RWPE2 (cell line): ENCODE measurements at regions not wholly inside any gene's neighbourhood (a gene's known extent, or its start where the extent isn't known, plus 50 kb on each side); places are given as distances from the start of the nearest gene placed in this dataset.

Experiments
- ATAC-seq: fragments of 200-7000 bp; cut with Tn5 transposase; 3 replicates; pipeline ENCODE4 v1.9.1; 2021; ENCODE audit warnings: low read depth
- DNase-seq: peaks from one replicate; pipeline ENCODE4 v3.0.0-alpha.2; 2020; ENCODE audit warnings: low spot score
- H3K27ac ChIP-seq: fragments of 450-650 bp; 2 replicates; pipeline ENCODE4 v1.5.1; 2017; ENCODE audit warnings: mild to moderate bottlenecking; ENCODE audit not compliant: poor library complexity, severe bottlenecking
- H3K27me3 ChIP-seq: fragments of 250-450 bp; sonication (Bioruptor Pico); 2 replicates; pipeline ENCODE4 v1.5.1; 2021; ENCODE audit warnings: mild to moderate bottlenecking, moderate library complexity; ENCODE audit not compliant: insufficient read depth, poor library complexity, severe bottlenecking
- H3K36me3 ChIP-seq: fragments of 250-450 bp; sonication (Bioruptor Pico); 2 replicates; pipeline ENCODE4 v1.5.1; 2020; ENCODE audit warnings: low read depth, mild to moderate bottlenecking, moderate library complexity
- H3K4me1 ChIP-seq: fragments of 250-450 bp; sonication (Bioruptor Pico); 2 replicates; pipeline ENCODE4 v1.5.1; 2021; ENCODE audit warnings: mild to moderate bottlenecking, moderate library complexity; ENCODE audit not compliant: insufficient read depth, poor library complexity, severe bottlenecking
- H3K4me3 ChIP-seq: fragments of 250-450 bp; sonication (Bioruptor Pico); 2 replicates; pipeline ENCODE4 v1.5.1; 2021; ENCODE audit warnings: mild to moderate bottlenecking, moderate library complexity; ENCODE audit not compliant: severe bottlenecking
- H3K9me3 ChIP-seq: fragments of 250-450 bp; sonication (Bioruptor Pico); 2 replicates; pipeline ENCODE4 v1.5.1; 2021; ENCODE audit warnings: mild to moderate bottlenecking, moderate library complexity; ENCODE audit not compliant: severe bottlenecking
- TF ChIP-seq, protein P1 (sequence below): fragments of 450-650 bp; IDR thresholded peaks from one replicate; pipeline ENCODE4 v1.5.1; 2017; ENCODE audit warnings: mild to moderate bottlenecking, moderate library complexity; ENCODE audit not compliant: poor library complexity, severe bottlenecking

DNA sequence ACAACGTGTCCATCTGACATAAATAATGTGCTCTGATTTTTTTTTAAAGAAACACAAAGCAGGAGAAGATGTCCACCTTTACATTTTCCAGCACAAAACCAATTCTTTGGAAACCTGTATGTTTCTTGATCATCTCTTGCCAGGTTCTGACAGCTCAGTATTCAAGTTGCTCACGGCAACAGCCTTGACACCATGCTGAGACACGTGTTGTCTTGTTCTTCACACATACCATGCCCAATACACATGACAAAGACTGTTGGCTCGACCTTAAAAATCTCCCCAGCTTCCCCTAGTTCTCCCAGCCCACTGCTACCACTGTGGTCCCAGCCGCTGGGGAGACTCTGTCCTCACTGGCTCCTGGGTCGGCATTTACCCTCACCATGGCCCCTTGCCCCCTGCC lies 518.9 kb downstream of the PREX1 start:
- peak; percentile 21; the same call in 1 of the 3 replicates for ATAC-seq
- Histone ChIP-seq H3K4me3 (no peak overlapping the region), H3K36me3 (no peaks in the 10 kb centered on the region), H3K4me1 (no peaks in the 10 kb centered on the region), H3K27me3 (peaks cover 6% of the 10 kb centered on the region), H3K9me3 (no peaks in the 10 kb centered on the region), H3K27ac (no peak overlapping the region)
- TF ChIP-seq, protein P1, sequence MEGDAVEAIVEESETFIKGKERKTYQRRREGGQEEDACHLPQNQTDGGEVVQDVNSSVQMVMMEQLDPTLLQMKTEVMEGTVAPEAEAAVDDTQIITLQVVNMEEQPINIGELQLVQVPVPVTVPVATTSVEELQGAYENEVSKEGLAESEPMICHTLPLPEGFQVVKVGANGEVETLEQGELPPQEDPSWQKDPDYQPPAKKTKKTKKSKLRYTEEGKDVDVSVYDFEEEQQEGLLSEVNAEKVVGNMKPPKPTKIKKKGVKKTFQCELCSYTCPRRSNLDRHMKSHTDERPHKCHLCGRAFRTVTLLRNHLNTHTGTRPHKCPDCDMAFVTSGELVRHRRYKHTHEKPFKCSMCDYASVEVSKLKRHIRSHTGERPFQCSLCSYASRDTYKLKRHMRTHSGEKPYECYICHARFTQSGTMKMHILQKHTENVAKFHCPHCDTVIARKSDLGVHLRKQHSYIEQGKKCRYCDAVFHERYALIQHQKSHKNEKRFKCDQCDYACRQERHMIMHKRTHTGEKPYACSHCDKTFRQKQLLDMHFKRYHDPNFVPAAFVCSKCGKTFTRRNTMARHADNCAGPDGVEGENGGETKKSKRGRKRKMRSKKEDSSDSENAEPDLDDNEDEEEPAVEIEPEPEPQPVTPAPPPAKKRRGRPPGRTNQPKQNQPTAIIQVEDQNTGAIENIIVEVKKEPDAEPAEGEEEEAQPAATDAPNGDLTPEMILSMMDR: no peak
- DNase-seq: no peak

DNA sequence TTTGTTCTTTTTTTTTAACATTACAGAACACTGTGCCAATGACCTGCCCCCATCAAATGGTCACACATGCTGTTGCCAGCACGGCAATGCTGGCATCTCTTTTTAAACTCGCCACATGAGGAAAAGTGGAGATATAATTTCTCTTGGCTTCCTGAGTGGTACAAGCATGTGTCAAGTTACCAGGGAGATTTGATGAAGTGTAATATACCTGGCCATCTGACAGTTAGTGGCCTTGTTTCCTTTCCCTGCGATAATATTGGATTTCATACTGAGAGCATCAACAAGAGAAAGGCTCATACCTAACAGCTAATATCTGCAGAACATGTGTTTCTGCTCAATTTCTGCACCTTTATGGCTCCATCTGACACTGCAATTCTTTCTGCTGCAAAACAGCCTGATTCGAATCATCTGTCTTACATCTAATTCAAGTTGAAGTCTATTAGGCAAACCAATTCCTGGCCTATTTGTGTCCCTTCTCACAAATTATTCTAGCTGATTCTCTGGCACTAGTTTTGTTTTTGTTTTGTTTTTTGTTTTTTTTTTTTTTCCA lies 519.5 kb downstream of the PREX1 start:
- TF ChIP-seq, protein P1: no peak
- H3K4me1 ChIP-seq: no peaks in the 10 kb centered on the region
- H3K27ac ChIP-seq: no peak overlapping the region
- H3K9me3 ChIP-seq: no peaks in the 10 kb centered on the region
- ATAC-seq: no peak
- no peak overlapping the region for H3K4me3 ChIP-seq
- DNase-seq: no peak
- H3K36me3 ChIP-seq: no peaks in the 10 kb centered on the region
- H3K27me3 ChIP-seq: peaks cover 10% of the 10 kb centered on the region

DNA sequence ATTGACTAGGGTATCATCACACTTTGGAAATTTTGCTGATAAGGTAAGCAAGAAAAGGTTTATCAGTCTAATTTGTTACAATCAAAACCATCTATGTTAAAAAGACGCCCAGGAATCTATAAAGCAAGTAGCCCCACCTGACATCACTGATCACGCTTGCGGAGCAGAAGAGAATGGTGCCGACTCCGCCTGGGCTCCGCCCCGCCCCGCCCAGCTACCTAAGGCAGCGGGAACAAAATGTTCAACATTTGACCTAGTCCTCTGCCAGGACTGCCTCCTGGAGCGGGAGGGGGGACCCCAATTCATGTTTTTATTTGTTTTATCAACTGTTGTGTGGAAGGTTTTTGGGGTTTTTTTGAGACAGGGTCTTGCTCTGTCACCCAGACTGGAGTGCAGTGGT lies 520.5 kb downstream of the PREX1 start:
- Histone ChIP-seq H3K27me3 (peaks cover 10% of the 10 kb centered on the region), H3K4me3 (no peak overlapping the region), H3K9me3 (no peaks in the 10 kb centered on the region), H3K27ac (no peak overlapping the region), H3K4me1 (no peaks in the 10 kb centered on the region), H3K36me3 (no peaks in the 10 kb centered on the region)
- no peak for ATAC-seq
- TF ChIP-seq, protein P1: no peak
- DNase-seq: no peak

DNA sequence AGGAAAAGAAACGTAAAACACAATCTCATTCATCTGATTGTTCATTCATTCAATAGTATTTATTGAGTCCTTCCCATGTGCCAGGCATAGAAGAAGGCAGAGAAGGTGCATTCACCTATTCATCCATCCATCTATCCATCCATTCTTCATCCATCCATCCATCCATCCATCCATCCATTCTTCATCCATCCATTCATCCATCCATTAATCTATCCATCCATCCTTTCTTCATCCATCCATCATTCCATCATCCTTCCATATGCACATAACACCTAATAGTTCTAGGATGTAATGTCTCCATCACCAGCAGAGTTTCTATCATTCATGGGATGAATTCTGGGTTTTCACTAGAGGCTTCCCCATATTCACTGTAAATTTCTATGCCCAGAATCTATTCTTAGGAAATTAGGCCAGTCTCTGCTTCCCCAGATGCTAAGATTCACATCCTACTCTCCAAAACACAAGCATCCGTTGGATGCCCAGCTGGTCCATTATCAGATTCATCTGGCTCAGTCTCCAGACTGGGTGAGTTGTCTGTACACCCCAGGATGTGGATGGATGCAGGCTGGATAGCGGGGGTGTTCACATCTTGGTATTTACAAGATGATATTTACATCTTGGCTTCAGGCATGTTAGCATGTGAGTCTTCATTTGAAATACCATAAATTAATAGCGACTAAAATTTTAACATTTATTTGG lies 517.7 kb upstream of the SULF2 start:
- TF ChIP-seq, protein P1: no peak

DNA sequence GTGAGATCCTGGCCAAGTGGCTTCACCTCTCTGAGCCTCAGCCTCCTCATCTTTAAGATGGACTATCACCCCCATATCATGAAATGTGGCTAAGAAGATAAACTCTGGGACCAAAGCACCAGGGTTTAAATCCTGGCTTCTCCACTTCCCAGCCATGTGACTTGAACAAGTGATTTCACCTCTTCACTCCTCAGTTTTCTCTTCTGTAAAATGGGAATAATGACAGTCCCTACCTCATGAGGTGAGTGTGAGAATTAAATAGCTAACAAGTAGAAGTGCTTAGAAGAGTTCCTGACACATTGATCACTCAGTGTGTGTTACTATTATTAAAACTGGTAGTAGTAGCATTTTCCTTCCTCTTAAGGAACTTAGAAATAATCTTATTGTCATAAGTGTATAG lies 516.9 kb upstream of the SULF2 start:
- H3K4me1 ChIP-seq: peaks cover 13% of the 10 kb centered on the region
- no peaks in the 10 kb centered on the region for H3K36me3 ChIP-seq
- H3K27me3 ChIP-seq: peaks cover 10% of the 10 kb centered on the region
- H3K27ac ChIP-seq: no peak overlapping the region
- H3K4me3 ChIP-seq: no peak overlapping the region
- no peak for DNase-seq
- TF ChIP-seq, protein P1: no peak
- H3K9me3 ChIP-seq: no peaks in the 10 kb centered on the region
- no peak for ATAC-seq

More for the DNA sequence above, 517.7 kb upstream of the SULF2 start:
- H3K4me1 ChIP-seq: peaks cover 13% of the 10 kb centered on the region
- DNase-seq (no peak), ATAC-seq (no peak)
- no peak overlapping the region for H3K4me3 ChIP-seq
- H3K27me3 ChIP-seq: peaks cover 10% of the 10 kb centered on the region
- no peaks in the 10 kb centered on the region for H3K9me3 ChIP-seq
- H3K36me3 ChIP-seq: no peaks in the 10 kb centered on the region
- no peak overlapping the region for H3K27ac ChIP-seq
